ENCODE measurements at regions not wholly inside any gene's neighbourhood (a gene's known extent, or its start where the extent isn't known, plus 50 kb on each side); places are given as distances from the start of the nearest gene placed in this dataset.

- TF ChIP-seq CTCF (conservative IDR thresholded peaks at IDR 0.05 in 1 of 2, IDR thresholded peaks at IDR 0.05 in 1 of 2; ENCODE audit: low read depth in 1 of 2, low read length in 2 of 2) (no peak), EZH2 (IDR thresholded peaks at IDR 0.05; ENCODE audit: low read length, missing control alignments) (no peak)
Observed at GRCh38 chr20:51085769-51086168, 62.9 kb upstream of the KCNG1 start.

Measured in fibroblast of lung (primary cell).